GM19035 (cell line): ENCODE measurements at regions not wholly inside any gene's neighbourhood (a gene's known extent, or its start where the extent isn't known, plus 50 kb on each side); places are given as distances from the start of the nearest gene placed in this dataset.
"Not testable (repeated sequence)": the region's sequence is repeated elsewhere in the genome, so short reads cannot be mapped to it uniquely, and the experiment has no call there.

Source experiments
- ATAC-seq: cut with Tn5 transposase; IDR thresholded peaks from one replicate; pipeline ENCODE4 v1.9.1; 2021; ENCODE audit not compliant: unreplicated experiment

DNA sequence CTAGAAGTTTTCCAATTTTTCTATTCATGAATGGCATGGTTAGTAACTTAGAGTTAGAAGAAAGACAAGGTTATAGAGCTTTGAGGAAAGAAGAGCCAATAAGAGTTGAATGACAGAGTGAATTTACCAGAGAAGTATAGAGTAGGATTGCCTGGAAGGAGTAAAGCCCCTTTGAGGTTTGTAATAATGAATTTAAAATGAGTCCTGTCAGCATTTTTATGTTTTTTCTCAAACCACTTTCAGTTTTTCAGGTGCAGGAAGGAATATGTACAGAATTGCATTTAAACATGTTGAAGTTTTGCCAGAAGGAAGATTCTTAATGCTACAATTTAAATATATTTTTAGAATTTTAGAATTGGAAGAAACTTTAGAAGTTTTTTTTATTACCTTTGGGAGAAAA is 408.3 kb downstream of the DSC3 start:
- no peak for ATAC-seq

DNA sequence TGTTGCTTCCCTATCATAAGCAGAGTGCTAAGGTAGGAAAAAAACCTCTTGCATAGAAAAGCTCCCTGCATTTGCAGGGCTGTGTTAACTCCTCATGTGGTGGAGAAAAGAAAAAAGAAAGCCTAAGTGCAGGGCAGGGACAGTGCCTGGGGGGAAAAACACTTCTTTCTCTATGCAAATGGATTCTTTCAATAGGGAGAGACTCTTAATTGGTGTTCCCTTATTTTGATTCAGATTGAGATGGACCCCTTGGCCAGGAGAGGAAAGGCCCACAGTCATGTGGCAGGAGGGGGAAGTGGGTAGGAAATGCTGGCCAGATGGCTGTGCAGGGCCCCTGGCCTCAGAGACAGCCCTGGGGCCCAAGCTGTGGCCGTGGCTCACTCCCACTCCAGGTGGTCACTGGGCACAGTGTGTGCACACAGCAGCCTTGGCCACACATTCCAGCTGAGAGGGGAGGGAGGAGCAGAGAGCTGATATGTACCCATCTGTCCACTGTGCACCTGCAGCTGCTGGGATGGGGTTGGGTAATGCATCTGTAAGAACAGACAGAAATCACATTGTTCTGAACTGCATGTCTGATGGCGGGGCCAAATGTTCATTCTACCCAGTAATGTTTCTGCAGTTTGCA is 410.4 kb downstream of the DSC3 start:
- ATAC-seq, result no peak

DNA sequence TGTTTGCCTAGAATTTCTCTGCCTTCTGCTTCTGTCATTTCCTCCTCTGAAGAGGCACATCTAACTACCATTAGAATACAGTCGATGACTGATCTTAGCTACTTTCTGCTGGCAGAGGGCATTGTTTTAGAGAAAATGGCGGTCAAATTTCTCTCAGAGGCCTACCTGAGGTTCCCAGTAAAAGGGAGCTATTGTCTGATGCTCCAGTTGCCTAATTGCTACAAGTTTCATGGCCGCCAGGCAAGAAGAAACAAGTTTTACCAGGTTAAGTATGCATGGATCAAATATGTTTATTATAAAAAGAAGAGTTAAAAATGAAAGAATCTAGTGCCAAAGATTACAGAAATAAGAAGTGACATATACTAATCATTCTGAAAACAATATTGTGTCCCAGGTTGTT is 416.6 kb downstream of the DSC3 start:
- no peak for ATAC-seq

DNA sequence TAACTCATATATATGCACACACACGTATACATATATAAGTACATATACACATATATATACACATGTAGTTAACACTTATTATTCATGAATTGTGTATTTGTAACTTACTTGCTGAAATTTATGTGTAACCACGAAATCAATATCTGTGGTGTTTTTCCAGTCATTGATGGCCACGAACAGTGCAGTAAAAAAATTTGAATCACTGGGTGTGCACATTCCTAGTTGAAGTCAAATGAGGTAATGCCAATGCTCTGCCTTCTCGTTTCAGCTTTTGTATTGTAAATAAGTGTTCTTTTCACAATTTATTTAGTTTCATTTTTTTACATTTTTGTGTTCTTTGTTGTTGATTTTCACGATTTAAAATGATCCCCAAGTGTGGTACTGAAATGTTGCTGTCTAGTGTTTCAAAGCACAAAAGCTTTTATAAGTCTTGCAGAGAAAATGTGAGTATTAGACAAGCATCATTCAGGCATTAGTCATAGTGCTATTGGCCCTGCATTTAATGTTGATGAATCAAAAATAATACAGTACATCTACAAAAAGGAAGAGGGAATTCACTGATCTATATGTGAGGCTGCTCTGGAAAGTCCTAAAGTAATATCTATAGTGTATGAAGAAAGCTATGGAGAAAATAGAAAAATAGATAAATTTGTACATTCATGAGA is 419.0 kb downstream of the DSC3 start:
- no peak for ATAC-seq

DNA sequence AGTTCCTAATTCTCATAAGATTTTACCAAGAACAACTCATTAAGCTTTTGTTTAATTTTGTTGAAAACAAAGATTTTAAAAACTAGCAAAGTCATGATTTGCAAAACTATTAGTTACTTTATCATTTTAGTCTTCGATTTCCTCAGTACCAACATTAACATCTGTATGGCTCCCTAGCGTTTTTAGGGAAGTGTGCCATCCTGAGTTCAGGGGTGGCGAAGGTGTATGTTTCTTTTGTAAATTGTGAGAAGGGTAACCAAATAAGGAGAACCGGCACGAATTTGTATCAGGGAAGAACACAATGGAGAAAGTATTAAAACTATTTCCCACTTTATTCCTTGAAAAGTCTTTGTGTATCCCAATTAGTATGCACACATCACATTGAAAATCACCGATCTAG is 419.9 kb downstream of the DSC3 start:
- no peak for ATAC-seq

DNA sequence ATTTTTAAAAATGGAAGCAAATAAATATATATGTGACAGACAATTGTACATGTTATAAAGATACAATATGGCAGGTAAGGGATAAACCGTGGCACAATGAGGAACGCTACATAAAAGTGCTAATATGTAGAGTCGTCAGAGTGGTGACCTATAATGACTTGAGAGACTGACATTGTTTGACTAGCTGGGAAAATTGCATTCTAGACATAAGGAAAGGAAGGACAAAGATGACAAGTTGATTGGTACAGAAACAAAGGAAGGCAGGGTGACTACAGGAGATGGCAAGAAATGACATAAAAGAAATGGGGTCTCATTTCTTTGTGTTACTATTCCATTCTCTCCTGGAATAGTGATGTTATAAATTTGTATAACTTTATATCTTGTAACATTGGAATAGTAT is 420.4 kb downstream of the DSC3 start:
- no peak for ATAC-seq

DNA sequence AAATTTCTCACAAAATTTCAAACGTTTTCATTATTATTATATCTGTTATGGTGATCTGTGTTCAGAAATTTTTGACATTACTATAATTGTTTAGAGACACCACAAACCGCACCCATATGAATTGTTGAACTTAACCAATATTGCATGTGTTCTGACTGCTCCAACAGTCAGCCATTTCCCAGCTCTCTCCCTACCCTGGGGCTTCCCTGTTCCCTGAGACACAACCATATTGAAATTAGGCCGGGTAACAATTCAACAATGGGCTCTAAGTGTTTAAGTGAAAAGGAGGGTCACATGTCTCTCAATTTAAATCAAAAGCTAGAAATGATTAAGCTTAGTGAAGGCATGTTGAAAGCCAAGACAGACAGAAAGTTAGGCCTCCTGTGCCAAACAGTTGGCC is 424.0 kb downstream of the DSC3 start:
- no peak for ATAC-seq

DNA sequence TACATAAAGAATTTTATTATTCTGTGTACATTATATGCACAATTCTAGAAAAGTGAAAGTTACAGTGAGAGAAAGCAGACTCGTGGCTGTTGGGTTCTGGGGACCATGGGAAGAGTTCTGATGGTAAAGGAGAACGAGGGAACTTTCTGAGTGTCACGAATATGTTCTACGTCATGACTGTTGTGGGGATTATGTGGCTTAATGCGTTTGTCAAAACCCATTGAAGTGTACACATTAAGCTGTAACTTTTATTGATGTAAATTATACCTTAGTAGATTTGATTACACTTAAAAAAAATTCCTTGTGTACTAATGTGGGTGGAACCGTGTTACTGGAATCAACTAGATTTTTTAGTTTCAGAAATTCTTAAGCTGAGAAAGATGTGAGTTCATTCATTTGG is 426.1 kb downstream of the DSC3 start:
- ATAC-seq, result no peak

DNA sequence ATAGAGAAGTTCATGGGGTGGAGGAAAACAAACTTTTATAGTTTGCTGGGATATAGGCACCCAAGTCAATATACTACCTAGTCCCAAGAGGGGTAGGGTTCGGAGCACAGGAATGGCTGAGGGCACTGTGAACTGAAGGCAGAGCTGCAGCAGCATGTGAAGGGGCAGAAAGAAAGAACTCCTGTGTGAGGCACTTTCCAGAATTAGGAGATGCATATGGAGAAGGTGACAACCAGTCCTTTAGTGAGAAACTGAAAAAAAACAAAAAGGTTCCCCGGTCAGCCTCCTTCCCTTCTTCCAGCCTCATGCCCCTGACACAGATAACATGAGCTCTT is 429.1 kb downstream of the DSC3 start:
- no peak for ATAC-seq

DNA sequence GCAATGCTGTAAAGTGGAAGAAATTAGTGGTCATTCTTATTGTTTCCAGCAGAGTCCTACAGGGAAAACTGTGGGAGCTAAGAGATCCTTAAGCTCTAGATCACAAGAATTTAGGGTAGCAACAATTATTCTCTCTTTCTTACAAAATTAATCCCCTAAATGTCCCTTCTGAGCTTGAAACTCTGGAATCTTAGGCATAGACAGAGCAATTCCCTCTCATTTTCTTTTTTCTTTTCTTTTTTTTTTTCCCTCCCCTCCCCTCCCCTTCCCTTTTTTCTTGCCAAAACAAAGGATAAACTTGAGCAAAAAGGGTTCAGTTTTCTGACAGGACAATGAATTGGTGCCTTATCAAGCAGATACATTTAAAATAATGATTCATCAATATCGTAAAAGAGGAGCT is 441.0 kb downstream of the DSC3 start:
- ATAC-seq, result no peak

DNA sequence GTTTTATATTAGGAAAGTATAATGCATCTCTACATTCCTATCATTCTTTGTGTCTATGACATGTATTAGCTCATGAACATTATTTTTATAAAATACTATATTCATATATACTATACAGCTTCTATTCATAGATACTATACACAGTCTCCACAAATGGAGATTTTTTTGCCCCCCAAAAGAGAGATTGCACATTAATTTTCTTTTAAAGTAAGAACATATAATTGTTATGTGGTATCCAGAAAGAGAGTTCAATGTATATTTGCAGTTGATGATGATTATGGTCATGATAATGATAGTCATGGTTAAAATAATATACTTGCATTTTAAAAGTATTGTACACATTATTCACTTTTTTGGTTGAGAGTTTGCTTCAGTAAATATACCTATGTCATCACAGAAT is 445.3 kb downstream of the DSC3 start:
- no peak for ATAC-seq

DNA sequence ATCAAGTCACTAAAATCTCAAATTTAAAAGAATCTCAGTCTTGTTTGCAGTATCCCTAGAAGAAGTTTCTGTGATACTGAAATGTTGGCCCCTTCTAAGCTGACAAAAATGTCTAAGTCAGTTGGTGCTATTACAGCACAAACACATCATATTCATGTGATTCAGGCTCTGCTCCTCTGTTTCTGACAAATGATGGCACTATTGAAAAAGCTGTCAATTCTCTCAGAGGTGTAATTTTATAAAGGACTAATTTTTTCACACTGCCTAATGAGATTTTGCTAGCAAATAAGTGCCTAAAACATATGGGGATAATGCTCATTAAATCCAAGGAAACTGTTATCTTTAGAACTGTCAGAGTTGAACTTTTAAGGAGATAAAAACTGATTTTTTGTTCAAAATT is 445.9 kb downstream of the DSC3 start:
- no peak for ATAC-seq

DNA sequence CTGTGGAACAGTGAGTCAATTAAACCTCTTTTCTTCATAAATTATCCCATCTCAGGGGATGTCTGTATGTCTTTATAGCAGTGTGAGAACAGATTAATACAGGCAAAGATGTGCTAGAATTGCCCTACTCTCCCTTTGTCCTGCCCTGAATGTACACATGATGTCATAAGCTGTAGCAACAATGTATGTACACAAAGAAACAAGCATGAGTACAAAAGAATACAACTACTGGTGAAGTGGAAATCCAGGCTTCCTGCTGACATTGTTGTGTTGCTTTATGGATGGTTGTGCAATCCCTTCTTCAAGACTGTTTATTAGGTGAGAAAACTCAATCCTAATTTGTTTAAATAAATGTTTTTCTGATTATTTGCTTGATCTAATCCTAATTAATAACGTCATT is 446.6 kb downstream of the DSC3 start:
- ATAC-seq, result no peak

DNA sequence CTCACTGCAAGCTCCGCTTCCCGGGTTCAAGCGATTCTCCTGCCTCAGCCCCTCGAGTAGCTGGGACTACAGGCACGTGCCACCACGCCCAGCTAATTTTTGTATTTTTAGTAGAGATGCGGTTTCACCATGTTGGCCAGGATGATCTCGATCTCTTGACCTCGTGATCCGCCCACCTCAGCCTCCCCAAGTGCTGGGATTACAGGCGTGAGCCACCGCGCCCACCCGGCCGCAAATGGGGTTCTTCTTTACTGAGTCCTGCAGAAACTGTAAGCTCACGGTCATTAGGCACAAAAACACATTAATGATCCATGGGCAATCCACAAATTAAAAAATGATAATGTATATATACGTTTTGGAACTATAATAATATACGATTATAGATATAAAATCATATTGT is 447.6 kb downstream of the DSC3 start:
- not testable (repeated sequence) for ATAC-seq

DNA sequence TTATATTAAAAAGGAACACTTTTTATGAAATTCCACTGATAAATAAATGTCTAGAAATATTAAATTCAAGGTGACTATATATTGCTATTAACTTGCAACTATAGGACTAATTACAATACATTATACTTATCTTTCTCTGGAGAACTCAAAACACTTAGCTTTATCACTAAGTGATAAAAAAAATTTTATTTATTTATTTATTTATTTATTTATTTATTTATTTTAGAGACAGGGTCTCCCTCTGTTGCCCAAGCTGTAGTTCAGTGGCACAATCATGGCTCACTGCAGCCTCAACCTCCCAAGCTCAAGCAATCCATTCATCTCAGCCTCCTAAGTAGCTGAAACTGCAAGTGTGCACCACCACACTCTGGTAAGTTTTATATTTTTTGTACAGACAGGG is 451.1 kb downstream of the DSC3 start:
- no peak for ATAC-seq

DNA sequence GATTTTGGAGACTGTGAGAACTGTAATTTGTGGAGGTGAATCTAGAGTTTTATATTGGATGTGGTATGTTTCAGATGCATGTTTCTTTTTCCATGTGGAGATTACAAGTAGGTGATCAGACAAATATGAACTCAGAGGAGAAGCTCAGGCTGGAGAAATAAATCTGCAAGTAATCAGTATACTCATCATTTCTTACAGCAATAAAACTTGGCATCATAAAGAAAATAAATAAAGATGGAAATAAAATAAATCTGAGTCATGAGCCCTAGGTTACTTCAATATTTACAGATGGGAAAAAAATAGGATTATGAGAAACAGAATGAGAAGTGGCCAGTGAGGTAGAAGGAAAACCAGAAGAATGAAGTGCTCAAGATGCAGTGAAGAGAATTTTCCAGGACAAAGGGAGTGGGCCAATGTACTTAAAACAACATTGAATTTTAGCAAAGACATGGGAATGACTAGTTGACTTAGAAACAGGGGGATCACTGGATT is 453.8 kb downstream of the DSC3 start:
- no peak for ATAC-seq

DNA sequence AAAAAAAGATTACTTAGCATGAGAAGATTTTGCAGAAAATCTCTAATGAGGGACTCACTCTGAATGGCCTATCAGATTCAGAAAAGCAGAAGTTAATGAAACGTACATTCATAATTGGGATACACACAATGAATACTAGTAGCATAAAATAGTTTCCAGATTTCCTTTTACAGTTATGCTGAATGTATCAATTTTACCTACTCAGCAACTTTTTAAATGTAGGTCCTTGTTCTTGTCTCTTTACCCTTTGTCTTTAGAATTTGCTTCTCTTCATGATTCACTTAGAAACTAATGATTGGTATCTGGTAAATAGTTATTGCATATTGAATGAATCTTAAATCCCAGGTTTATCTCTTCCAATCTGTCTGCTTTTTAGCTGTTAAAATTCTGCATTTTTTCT is 458.8 kb downstream of the DSC3 start:
- no peak for ATAC-seq

DNA sequence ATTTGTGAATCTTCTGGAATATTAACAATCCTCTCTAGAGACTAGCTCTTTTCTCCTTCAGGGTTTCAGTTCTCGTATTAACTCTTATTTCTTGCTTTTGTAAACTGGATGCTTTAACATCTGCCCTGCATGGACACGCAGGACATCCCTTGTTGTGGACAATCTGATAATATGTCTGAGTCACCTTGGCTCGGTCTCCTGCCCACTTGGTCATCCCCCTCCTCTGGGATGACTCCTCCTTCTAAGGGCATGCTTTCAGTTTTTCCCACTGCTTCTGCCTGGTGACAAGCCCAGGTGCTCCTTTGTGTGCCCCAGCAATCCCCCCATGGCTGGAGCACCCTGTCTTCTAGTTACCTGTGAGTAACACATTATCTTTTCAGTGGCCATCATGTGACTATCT is 460.5 kb downstream of the DSC3 start:
- no peak for ATAC-seq

DNA sequence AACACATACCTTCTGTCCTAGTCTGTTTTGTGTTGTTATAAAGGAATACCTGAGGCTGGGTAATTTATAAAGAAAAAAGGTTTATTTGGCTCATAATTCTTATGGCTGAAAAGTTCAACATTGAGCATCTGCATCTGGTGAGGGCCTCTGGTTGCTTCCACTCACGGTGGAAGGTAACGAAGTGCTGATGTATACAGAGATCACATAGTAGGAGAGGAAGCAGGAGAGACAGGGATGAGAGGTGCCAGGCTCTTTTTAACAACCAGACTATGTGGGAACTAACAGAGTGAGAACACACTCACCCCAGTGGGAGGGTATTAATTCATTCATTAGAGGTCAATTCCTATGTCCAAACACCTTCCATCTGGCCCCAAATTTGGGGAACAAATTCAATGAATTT is 463.8 kb downstream of the DSC3 start:
- ATAC-seq, result no peak

DNA sequence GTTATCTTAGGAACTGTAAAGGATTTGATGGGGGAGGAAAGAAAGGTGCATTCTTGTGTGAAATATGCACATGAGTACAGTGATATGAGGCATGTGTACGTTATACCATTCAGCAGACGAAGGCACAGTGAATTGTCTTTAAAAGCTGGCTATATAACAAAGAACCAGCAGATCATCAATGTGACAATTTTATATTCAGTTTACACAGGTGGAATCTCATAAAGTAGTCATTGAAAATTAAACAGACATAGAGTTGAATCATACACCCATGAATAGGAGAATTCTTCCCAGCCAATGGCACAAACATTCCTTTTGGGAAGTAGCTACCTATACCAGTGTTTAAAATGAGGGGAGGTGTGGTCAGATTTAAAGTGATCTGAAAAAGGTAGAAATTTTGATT is 470.3 kb downstream of the DSC3 start:
- no peak for ATAC-seq

DNA sequence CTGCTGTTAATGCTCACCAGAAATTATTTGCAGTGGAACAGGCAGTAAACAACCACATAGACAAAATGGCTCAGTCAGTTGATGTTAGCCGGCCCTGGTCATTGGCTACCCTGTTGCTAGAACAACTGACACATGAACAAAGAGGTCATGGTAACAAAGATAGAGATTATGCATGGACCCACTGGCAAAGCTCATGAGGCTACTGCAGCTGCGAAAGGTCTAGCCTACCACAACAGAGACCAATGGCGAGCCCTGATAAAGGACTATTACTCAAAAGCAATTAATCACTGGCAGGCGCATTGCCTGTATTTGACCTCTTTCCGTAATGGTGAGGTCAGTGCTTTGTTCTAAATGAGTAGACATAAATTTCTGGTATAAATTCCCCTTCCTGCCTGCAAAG is 474.2 kb downstream of the DSC3 start:
- ATAC-seq, result no peak

DNA sequence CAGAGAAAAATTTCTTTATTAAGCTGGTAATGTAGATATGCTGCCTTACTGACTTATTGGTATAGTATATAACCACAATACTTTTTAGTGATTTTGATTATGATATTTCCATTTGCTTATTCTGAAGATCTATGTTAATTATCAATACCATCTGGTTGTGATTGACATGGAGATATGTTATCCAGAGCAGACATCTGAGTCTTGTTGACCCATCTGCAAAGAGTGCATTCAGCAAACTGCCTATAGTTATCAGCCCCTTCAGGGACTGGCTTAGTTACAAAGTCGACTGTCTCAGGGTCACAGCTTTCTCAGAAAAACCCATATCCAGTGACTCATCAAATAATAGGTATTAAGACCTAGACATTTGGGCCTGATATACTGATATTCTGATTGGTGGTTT is 475.7 kb downstream of the DSC3 start:
- no peak for ATAC-seq

DNA sequence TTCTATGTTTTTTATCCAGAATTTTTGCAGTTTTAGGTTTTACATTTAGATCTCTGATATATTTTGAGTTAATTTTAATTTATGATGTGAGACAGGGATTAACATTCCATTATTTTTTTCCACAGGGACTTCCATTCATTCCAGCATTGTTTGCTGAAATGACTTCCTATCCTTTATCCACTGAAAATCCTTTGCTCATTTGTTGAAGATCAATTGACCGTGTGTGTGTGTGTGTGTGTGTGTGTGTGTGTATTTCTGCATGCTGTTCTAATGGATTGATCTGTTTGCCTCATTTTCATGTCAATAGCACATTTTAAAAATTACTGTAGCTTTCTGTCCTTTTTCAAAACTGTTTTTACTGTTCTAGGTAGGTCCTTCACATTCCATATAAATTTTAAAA is 480.3 kb downstream of the DSC3 start:
- no peak for ATAC-seq
